GM19240 (cell line): ENCODE measurements at regions not wholly inside any gene's neighbourhood (a gene's known extent, or its start where the extent isn't known, plus 50 kb on each side); places are given as distances from the start of the nearest gene placed in this dataset.

Experiments
- DNase-seq: peaks from one replicate; pipeline ENCODE4 v3.0.0; 2011; ENCODE audit warnings: low spot score; ENCODE audit not compliant: insufficient read length

GRCh38 chr7:118696879-118697278 is 472.4 kb downstream of the ANKRD7 start:
- no peak for DNase-seq

DNA sequence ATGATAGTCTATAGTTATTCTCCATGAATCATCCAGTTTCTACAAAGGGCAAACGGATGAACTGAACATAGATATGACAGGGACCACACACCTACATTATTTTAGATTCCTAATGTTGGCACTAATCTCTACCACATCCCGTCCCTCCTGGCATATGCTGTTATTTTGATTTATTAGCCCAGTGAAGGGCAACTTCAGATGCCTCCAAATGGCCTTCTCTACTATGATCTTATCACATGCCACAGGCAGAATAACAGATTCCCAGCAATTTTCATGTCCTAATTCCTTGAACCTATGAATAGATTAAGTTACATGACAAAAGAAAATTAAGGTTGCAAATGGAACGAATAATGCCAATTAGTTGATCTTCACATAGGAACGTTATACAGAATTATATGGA is 474.7 kb downstream of the ANKRD7 start:
- no peak for DNase-seq

- no peak for DNase-seq
Observed at GRCh38 chr7:118708741-118709140, 484.2 kb downstream of the ANKRD7 start.

DNA sequence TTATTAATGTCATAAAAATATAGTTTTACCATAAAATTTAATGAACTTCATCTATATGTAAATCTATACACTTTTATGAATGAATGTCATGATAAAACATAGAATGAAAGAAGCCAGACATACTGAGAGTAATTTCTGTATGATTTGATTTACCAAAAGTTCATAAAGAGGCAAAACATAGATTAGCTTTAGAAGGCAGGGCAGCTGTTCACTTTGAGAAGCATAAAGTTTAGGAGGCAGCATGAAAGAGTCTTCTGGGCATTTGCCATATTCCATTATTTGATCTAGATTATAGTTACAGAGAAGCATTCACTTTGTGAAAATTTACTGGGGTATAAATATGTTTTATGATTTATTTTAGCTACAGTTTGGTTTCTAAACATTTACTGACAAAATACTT is 487.2 kb downstream of the ANKRD7 start:
- DNase-seq = no peak

DNA sequence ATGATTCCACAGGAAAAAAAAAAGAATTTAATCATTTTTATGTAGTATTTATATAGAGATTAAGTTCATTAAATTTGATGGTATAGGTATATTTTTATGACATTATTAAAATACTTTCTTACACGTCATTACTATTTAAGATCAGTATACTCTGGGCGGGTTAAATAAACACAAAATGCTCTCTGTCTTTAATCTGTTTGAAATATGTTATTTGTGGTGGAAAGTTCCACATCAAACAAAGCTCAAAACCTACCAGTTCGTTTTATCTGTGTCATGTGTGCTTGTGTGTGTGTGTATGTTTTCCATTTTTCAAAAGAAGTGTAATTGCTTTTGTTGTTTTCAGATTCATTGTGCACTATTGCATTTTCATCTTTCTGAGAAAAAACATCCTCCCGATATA is 488.5 kb downstream of the ANKRD7 start:
- no peak for DNase-seq

DNA sequence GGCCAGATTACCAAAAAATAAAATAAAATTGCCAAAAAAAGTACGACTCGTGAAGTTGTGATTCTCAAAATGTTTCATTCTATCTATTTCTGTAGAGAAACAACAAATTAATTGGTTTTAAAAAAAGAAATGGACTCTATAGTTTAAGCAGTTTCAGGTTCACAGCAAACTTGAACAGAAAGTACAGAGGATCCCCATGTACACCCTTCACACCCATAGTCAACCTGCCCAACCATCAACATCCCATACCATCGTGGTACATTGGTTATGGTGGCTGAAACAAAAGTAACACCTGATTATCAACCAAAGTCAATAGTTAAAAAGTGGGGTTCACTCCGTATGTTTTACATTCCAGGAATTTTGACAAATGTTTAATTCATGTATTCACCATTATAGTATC is 496.1 kb downstream of the ANKRD7 start:
- DNase-seq = no peak

GRCh38 chr7:118731854-118732253 is 507.4 kb downstream of the ANKRD7 start:
- no peak for DNase-seq

DNA sequence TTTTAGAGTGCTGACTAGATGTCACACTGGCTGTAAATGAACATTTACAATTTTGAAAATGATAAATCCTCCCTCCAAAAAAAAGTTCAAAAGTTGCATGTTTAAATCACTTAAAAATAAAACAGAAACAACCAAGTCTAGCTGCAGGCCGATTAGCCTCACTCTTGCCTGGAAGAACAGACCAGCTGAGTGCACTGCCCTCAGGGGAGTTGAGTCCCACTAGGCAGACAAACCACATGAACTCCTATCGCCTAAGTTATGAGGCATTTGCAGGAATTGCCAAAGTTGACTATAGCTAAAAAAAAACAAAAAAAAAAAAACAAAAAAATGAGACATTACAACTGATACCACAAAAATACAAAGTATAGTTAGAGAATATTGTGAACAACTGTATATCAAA is 510.0 kb downstream of the ANKRD7 start:
- DNase-seq = no peak

DNA sequence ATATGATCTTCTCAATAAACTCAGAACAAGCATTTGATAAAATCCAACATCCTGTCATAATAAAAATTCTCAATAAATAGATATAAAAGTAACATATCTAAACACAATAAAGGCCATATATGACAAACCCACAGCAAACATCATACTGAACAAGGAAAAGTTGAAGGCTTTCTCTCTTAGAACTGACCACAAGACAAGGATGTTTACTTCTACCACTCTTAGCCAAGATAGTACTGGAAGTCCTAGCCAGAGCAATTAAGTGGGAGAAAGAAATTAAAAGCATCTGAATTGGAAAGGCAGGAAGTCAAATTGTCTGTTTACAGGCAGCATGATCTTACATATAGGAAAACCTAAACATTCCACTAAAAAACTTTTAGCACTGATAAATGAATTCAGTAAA is 510.9 kb downstream of the ANKRD7 start:
- DNase-seq = no peak

GRCh38 chr7:118737935-118738334 is 513.4 kb downstream of the ANKRD7 start:
- no peak for DNase-seq

DNA sequence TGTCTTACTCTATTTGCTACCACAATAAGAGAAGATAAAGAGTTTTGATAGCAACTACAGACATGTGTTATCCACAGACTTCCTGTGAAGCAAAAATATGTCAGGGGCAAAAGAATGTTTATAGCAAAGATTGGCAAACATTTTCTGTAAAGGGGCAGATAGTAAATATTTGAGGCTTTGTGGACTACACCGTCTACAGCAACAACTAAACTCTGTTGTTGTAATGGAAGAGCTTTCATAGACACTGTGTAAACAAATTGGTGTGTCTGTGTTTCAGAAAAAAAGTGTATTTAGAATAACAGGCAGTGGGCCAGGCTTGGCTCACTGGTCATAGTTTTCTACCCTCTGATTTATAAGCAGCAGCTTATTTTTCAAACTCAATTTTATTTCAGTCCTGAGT is 521.4 kb downstream of the ANKRD7 start:
- DNase-seq = no peak

- DNase-seq = no peak
Observed at GRCh38 chr7:118747473-118747872, 523.0 kb downstream of the ANKRD7 start.

GRCh38 chr7:118753479-118753878 is 529.0 kb downstream of the ANKRD7 start:
- DNase-seq = no peak

- no peak for DNase-seq
Observed at GRCh38 chr7:118754608-118755007, 530.1 kb downstream of the ANKRD7 start.

DNA sequence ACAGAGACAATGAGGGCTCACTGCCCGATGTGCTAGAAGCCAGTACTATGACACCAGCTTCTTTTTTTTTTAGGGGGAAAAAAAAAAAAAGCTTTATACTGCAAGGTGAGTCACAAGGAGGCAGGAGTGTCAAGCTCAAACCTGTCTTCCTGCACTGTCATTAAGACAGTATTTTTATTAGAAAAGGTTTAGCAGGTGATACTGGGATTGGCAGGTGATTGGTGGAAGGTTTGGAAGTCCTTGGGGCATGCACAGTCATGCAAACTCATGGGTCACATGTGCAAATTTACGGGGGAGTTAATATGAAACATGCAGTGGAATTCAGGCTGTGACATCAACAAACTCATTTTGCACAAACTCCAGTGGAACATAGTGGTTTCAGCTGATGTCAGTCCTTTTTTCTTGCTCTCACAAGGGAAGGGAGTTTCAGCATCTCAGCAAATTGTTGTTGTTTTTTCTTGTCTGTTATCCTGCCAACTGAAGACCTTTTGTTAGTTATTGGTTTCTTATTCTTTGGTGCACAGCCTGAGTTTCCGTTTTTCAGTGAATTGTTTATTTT is 530.6 kb downstream of the ANKRD7 start:
- DNase-seq = no peak

DNA sequence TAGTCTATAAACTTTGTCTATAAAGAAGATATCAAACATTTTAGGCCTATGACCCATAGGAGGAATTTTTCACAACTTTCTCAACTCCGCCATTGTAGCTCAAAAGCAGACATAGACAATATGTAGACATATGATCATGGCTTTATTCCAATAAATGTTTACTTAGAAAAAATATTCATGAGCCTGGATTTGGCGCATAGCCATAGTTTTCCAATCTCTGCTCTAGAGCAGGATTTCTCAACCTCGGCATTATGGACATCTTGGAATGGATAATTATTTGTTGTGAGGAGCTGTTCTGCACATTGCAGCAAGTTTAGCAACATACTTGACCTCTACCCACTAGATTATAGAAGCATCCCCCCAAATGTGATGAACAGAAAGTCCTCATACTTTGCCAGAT is 532.6 kb downstream of the ANKRD7 start:
- no peak for DNase-seq

GRCh38 chr7:118758582-118758981 is 534.1 kb downstream of the ANKRD7 start:
- no peak for DNase-seq

- DNase-seq = no peak
Observed at GRCh38 chr7:118759921-118760320, 535.4 kb downstream of the ANKRD7 start.

- DNase-seq = no peak
Observed at GRCh38 chr7:118762451-118762850, 537.9 kb downstream of the ANKRD7 start.

DNA sequence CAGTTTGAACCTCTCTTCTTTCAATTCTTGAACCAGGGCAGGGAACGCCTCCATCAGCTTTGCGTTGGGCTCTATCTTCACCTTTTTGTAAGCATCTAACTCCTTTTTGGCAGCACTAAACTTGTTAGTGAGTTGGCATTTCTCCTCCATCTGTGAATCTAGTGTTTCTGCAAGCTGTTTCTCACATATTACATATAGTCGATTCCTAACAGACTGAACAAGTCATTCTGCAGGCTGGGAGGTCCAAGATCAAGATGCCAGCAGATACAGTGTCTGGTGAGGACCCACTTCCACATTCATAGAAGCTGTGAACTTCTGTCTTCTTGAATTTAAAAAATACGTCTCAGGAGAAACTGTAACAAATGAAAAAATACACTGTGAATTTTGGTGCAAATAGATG is 539.7 kb downstream of the ANKRD7 start:
- DNase-seq = no peak

DNA sequence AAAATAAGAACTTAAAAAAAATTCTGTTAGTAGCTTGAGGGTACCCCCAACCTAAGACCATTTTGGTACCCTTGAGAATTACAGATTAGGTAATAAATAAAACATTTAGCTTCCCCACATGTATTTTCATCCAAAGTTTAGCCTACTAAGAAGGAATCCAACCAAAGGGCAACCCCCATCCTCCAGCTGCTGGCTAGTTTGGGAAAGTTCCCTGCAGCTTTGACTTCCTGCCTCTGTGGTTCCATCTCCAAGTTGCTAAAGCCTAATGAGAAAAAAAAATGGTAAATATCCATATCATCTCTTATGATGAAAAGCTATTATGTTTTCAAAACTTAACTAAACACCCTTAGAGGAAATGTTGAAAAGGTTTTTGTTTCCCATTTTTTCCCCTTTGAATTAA is 547.2 kb downstream of the ANKRD7 start:
- no peak for DNase-seq

GRCh38 chr7:118777308-118777707 is 552.8 kb downstream of the ANKRD7 start:
- DNase-seq = no peak

GRCh38 chr7:118792682-118793081 is 568.2 kb downstream of the ANKRD7 start:
- no peak for DNase-seq

- DNase-seq = no peak
Observed at GRCh38 chr7:118793582-118793981, 569.1 kb downstream of the ANKRD7 start.
